ENCODE measurements at regions not wholly inside any gene's neighbourhood (a gene's known extent, or its start where the extent isn't known, plus 50 kb on each side); places are given as distances from the start of the nearest gene placed in this dataset.
"Not testable (repeated sequence)": the region's sequence is repeated elsewhere in the genome, so short reads cannot be mapped to it uniquely, and the experiment has no call there.

- H3K27me3 ChIP-seq (ENCODE audit: control insufficient read depth in 1 of 2, insufficient read depth in 2 of 2, low read length in 2 of 2); H3K27ac ChIP-seq (ENCODE audit: low read depth, low read length); H3K9me3 ChIP-seq (ENCODE audit: control insufficient read depth in 1 of 2, low read length in 2 of 2); H3K36me3 ChIP-seq (ENCODE audit: control insufficient read depth in 1 of 2, insufficient read depth in 2 of 2, low read length in 2 of 2); H3K4me3 ChIP-seq (ENCODE audit: low read depth in 1 of 2, low read length in 2 of 2); H3K9ac ChIP-seq (ENCODE audit: low read depth in 1 of 2, low read length in 2 of 2); H3K4me1 ChIP-seq (ENCODE audit: control insufficient read depth in 1 of 2, insufficient read depth in 2 of 2, low read length in 2 of 2): not testable (repeated sequence)
These were observed 279.2 kb downstream of the DEPDC1B start for GRCh38 chr5:60420773-60421172.

- H3K4me3 ChIP-seq (ENCODE audit: low read depth in 1 of 2, low read length in 2 of 2), result no peak overlapping the region
- no peaks in the 10 kb centered on the region for H3K4me1 ChIP-seq (ENCODE audit: control insufficient read depth in 1 of 2, insufficient read depth in 2 of 2, low read length in 2 of 2)
- no peak overlapping the region for H3K27ac ChIP-seq (ENCODE audit: low read depth, low read length)
- H3K9me3 ChIP-seq (ENCODE audit: control insufficient read depth in 1 of 2, low read length in 2 of 2), result peaks cover 4 to 6% of the 10 kb centered on the region in 2 donors
- H3K36me3 ChIP-seq (ENCODE audit: control insufficient read depth in 1 of 2, insufficient read depth in 2 of 2, low read length in 2 of 2), result no peaks in the 10 kb centered on the region
- no peaks in the 10 kb centered on the region for H3K27me3 ChIP-seq (ENCODE audit: control insufficient read depth in 1 of 2, insufficient read depth in 2 of 2, low read length in 2 of 2)
- no peak overlapping the region for H3K9ac ChIP-seq (ENCODE audit: low read depth in 1 of 2, low read length in 2 of 2)
These were observed 282.3 kb downstream of the DEPDC1B start for GRCh38 chr5:60417500-60418181.

GRCh38 chr5:60415443-60415842 is 284.5 kb downstream of the DEPDC1B start:
- H3K27me3 ChIP-seq (ENCODE audit: control insufficient read depth in 1 of 2, insufficient read depth in 2 of 2, low read length in 2 of 2), result no peaks in the 10 kb centered on the region
- no peaks in the 10 kb centered on the region for H3K4me1 ChIP-seq (ENCODE audit: control insufficient read depth in 1 of 2, insufficient read depth in 2 of 2, low read length in 2 of 2)

GRCh38 chr5:60410427-60410826 is 289.5 kb downstream of the DEPDC1B start:
- H3K4me1 ChIP-seq (ENCODE audit: control insufficient read depth in 1 of 2, insufficient read depth in 2 of 2, low read length in 2 of 2), result no peaks in the 10 kb centered on the region
- H3K27ac ChIP-seq (ENCODE audit: low read depth, low read length), result no peak overlapping the region
- no peak overlapping the region for H3K4me3 ChIP-seq (ENCODE audit: low read depth in 1 of 2, low read length in 2 of 2)
- H3K36me3 ChIP-seq (ENCODE audit: control insufficient read depth in 1 of 2, insufficient read depth in 2 of 2, low read length in 2 of 2), result no peaks in the 10 kb centered on the region
- H3K27me3 ChIP-seq (ENCODE audit: control insufficient read depth in 1 of 2, insufficient read depth in 2 of 2, low read length in 2 of 2), result no peaks in the 10 kb centered on the region
- no peaks in the 10 kb centered on the region for H3K9me3 ChIP-seq (ENCODE audit: control insufficient read depth in 1 of 2, low read length in 2 of 2)
- no peak overlapping the region for H3K9ac ChIP-seq (ENCODE audit: low read depth in 1 of 2, low read length in 2 of 2)

More at GRCh38 chr5:60415443-60415842, 284.5 kb downstream of the DEPDC1B start:
- Histone ChIP-seq H3K9ac (ENCODE audit: low read depth in 1 of 2, low read length in 2 of 2) (no peak overlapping the region), H3K9me3 (ENCODE audit: control insufficient read depth in 1 of 2, low read length in 2 of 2) (peaks cover 4% of the 10 kb centered on the region in 2 donors), H3K4me3 (ENCODE audit: low read depth in 1 of 2, low read length in 2 of 2) (no peak overlapping the region), H3K27ac (ENCODE audit: low read depth, low read length) (no peak overlapping the region), H3K36me3 (ENCODE audit: control insufficient read depth in 1 of 2, insufficient read depth in 2 of 2, low read length in 2 of 2) (no peaks in the 10 kb centered on the region)

- H3K9ac ChIP-seq (ENCODE audit: low read depth in 1 of 2, low read length in 2 of 2), result no peak overlapping the region
- no peaks in the 10 kb centered on the region for H3K4me1 ChIP-seq (ENCODE audit: control insufficient read depth in 1 of 2, insufficient read depth in 2 of 2, low read length in 2 of 2)
- H3K9me3 ChIP-seq (ENCODE audit: control insufficient read depth in 1 of 2, low read length in 2 of 2), result no peaks in the 10 kb centered on the region
- H3K27ac ChIP-seq (ENCODE audit: low read depth, low read length), result no peak overlapping the region
- no peaks in the 10 kb centered on the region for H3K27me3 ChIP-seq (ENCODE audit: control insufficient read depth in 1 of 2, insufficient read depth in 2 of 2, low read length in 2 of 2)
- H3K4me3 ChIP-seq (ENCODE audit: low read depth in 1 of 2, low read length in 2 of 2), result no peak overlapping the region
- H3K36me3 ChIP-seq (ENCODE audit: control insufficient read depth in 1 of 2, insufficient read depth in 2 of 2, low read length in 2 of 2), result no peaks in the 10 kb centered on the region
These were observed 295.8 kb downstream of the DEPDC1B start for GRCh38 chr5:60404171-60404570.

- H3K27me3 ChIP-seq (ENCODE audit: control insufficient read depth in 1 of 2, insufficient read depth in 2 of 2, low read length in 2 of 2), result no peaks in the 10 kb centered on the region
- no peak overlapping the region for H3K4me3 ChIP-seq (ENCODE audit: low read depth in 1 of 2, low read length in 2 of 2)
- H3K4me1 ChIP-seq (ENCODE audit: control insufficient read depth in 1 of 2, insufficient read depth in 2 of 2, low read length in 2 of 2), result no peaks in the 10 kb centered on the region
- no peak overlapping the region for H3K27ac ChIP-seq (ENCODE audit: low read depth, low read length)
- no peaks in the 10 kb centered on the region for H3K9me3 ChIP-seq (ENCODE audit: control insufficient read depth in 1 of 2, low read length in 2 of 2)
- no peak overlapping the region for H3K9ac ChIP-seq (ENCODE audit: low read depth in 1 of 2, low read length in 2 of 2)
- H3K36me3 ChIP-seq (ENCODE audit: control insufficient read depth in 1 of 2, insufficient read depth in 2 of 2, low read length in 2 of 2), result no peaks in the 10 kb centered on the region
These were observed 296.5 kb downstream of the DEPDC1B start for GRCh38 chr5:60403343-60404006.

GRCh38 chr5:60402161-60402785 is 297.7 kb downstream of the DEPDC1B start:
- H3K9ac ChIP-seq (ENCODE audit: low read depth in 1 of 2, low read length in 2 of 2), result no peak overlapping the region
- H3K4me1 ChIP-seq (ENCODE audit: control insufficient read depth in 1 of 2, insufficient read depth in 2 of 2, low read length in 2 of 2), result no peaks in the 10 kb centered on the region
- H3K27me3 ChIP-seq (ENCODE audit: control insufficient read depth in 1 of 2, insufficient read depth in 2 of 2, low read length in 2 of 2), result no peaks in the 10 kb centered on the region
- no peaks in the 10 kb centered on the region for H3K9me3 ChIP-seq (ENCODE audit: control insufficient read depth in 1 of 2, low read length in 2 of 2)
- H3K36me3 ChIP-seq (ENCODE audit: control insufficient read depth in 1 of 2, insufficient read depth in 2 of 2, low read length in 2 of 2), result no peaks in the 10 kb centered on the region
- H3K27ac ChIP-seq (ENCODE audit: low read depth, low read length), result no peak overlapping the region
- no peak overlapping the region for H3K4me3 ChIP-seq (ENCODE audit: low read depth in 1 of 2, low read length in 2 of 2)

- no peaks in the 10 kb centered on the region for H3K36me3 ChIP-seq (ENCODE audit: control insufficient read depth in 1 of 2, insufficient read depth in 2 of 2, low read length in 2 of 2)
These were observed 298.4 kb downstream of the DEPDC1B start for GRCh38 chr5:60401526-60401925.

GRCh38 chr5:60399507-60399906 is 300.5 kb downstream of the DEPDC1B start:
- no peaks in the 10 kb centered on the region for H3K27me3 ChIP-seq (ENCODE audit: control insufficient read depth in 1 of 2, insufficient read depth in 2 of 2, low read length in 2 of 2)
- H3K4me3 ChIP-seq (ENCODE audit: low read depth in 1 of 2, low read length in 2 of 2), result no peak overlapping the region
- no peaks in the 10 kb centered on the region for H3K4me1 ChIP-seq (ENCODE audit: control insufficient read depth in 1 of 2, insufficient read depth in 2 of 2, low read length in 2 of 2)
- H3K9ac ChIP-seq (ENCODE audit: low read depth in 1 of 2, low read length in 2 of 2), result no peak overlapping the region
- no peaks in the 10 kb centered on the region for H3K36me3 ChIP-seq (ENCODE audit: control insufficient read depth in 1 of 2, insufficient read depth in 2 of 2, low read length in 2 of 2)
- no peak overlapping the region for H3K27ac ChIP-seq (ENCODE audit: low read depth, low read length)
- no peaks in the 10 kb centered on the region for H3K9me3 ChIP-seq (ENCODE audit: control insufficient read depth in 1 of 2, low read length in 2 of 2)

More at GRCh38 chr5:60401526-60401925, 298.4 kb downstream of the DEPDC1B start:
- no peak overlapping the region for H3K4me3 ChIP-seq (ENCODE audit: low read depth in 1 of 2, low read length in 2 of 2)
- no peaks in the 10 kb centered on the region for H3K9me3 ChIP-seq (ENCODE audit: control insufficient read depth in 1 of 2, low read length in 2 of 2)
- H3K27ac ChIP-seq (ENCODE audit: low read depth, low read length), result no peak overlapping the region
- H3K4me1 ChIP-seq (ENCODE audit: control insufficient read depth in 1 of 2, insufficient read depth in 2 of 2, low read length in 2 of 2), result no peaks in the 10 kb centered on the region
- H3K27me3 ChIP-seq (ENCODE audit: control insufficient read depth in 1 of 2, insufficient read depth in 2 of 2, low read length in 2 of 2), result no peaks in the 10 kb centered on the region
- no peak overlapping the region for H3K9ac ChIP-seq (ENCODE audit: low read depth in 1 of 2, low read length in 2 of 2)

- no peaks in the 10 kb centered on the region for H3K36me3 ChIP-seq (ENCODE audit: control insufficient read depth in 1 of 2, insufficient read depth in 2 of 2, low read length in 2 of 2)
- no peak overlapping the region for H3K9ac ChIP-seq (ENCODE audit: low read depth in 1 of 2, low read length in 2 of 2)
- no peaks in the 10 kb centered on the region for H3K4me1 ChIP-seq (ENCODE audit: control insufficient read depth in 1 of 2, insufficient read depth in 2 of 2, low read length in 2 of 2)
- no peaks in the 10 kb centered on the region for H3K27me3 ChIP-seq (ENCODE audit: control insufficient read depth in 1 of 2, insufficient read depth in 2 of 2, low read length in 2 of 2)
- no peaks in the 10 kb centered on the region for H3K9me3 ChIP-seq (ENCODE audit: control insufficient read depth in 1 of 2, low read length in 2 of 2)
- H3K27ac ChIP-seq (ENCODE audit: low read depth, low read length), result no peak overlapping the region
- no peak overlapping the region for H3K4me3 ChIP-seq (ENCODE audit: low read depth in 1 of 2, low read length in 2 of 2)
These were observed 304.1 kb downstream of the DEPDC1B start for GRCh38 chr5:60395712-60396329.

Measured in duodenal mucosa (tissue), 2 donors.